K562 (cell line): ENCODE measurements at regions not wholly inside any gene's neighbourhood (a gene's known extent, or its start where the extent isn't known, plus 50 kb on each side); places are given as distances from the start of the nearest gene placed in this dataset.
A peak's percentile ranks its signal among the peaks of the same experiment; 100 is the strongest.

Experiments used
- ATAC-seq: fragments of 200-7000 bp; cut with Tn5 transposase; 3 replicates; pipeline ENCODE4 v1.9.1; 2020; ENCODE audit warnings: moderate library complexity
- BruUV-seq: library from RNA; stranded (reverse); fragments of 400-500 nt; replicated peaks from 2 replicates; lab custom pipeline; 2021; lab: Mats Ljungman, UMichigan
- CTCF ChIA-PET: fragments of 300-600 bp; formaldehyde crosslinking; extraction: SDS; loops from one replicate; lab custom pipeline; 2021; ENCODE audit warnings: low intra/inter-chr PET ratio; lab: Yijun Ruan, JAX
- POLR2A ChIA-PET: fragments of 300-600, 350-650 bp; sonication (Branson Sonifier 250); formaldehyde crosslinking; extraction: SDS; loops from one replicate; lab custom pipeline; 2021; ENCODE audit warnings: antibody characterized with exemption, inconsistent platforms; lab: Yijun Ruan, JAX
- DNase-seq, 4 experiments: peaks; one replicate each; pipeline versions ENCODE4 v3.0.0 to v3.0.0-alpha.2; 2011 to 2018; ENCODE audit warnings: low spot score in 3 of 4, mixed read lengths in 3 of 4; ENCODE audit errors: extremely low read depth in 1 of 4
- FAIRE-seq: peaks from 2 replicates; lab custom pipeline; 2011; peaks lifted over from hg19 to GRCh38; lab: Jason Lieb, UNC
- H2AFZ ChIP-seq: 2 replicates; pipeline ENCODE4 v1.6.0; 2011; ENCODE audit warnings: low read depth, low read length, control low read depth, inconsistent platforms
- H3K27ac ChIP-seq: fragments of 200-600 bp; 3 replicates; pipeline ENCODE4 v1.8.0; 2011; ENCODE audit warnings: low read depth, mild to moderate bottlenecking, control low read depth, inconsistent platforms, low read length, moderate library complexity, mixed read lengths; ENCODE audit errors: extremely low read depth
- H3K27me3 ChIP-seq, 2 experiments: fragments of 300-600 bp in 1 of 2; 2 replicates in 1 of 2; 3 replicates in 1 of 2; pipeline versions ENCODE4 v1.6.0 to v1.8.0; 2011; ENCODE audit warnings: inconsistent platforms in 2 of 2, low read length in 2 of 2, mild to moderate bottlenecking in 1 of 2, mixed read lengths in 1 of 2, moderate library complexity in 1 of 2; ENCODE audit not compliant: control insufficient read depth in 2 of 2, insufficient read depth in 2 of 2
- H3K36me3 ChIP-seq: fragments of 300-600 bp; 3 replicates; pipeline ENCODE4 v1.8.0; 2011; ENCODE audit warnings: mild to moderate bottlenecking, low read length, inconsistent platforms; ENCODE audit not compliant: control insufficient read depth, insufficient read depth
- H3K4me1 ChIP-seq, 2 experiments: fragments of 200-600 bp in 1 of 2; replicated peaks in 1 of 2; 2 replicates in 1 of 2; 3 replicates in 1 of 2; pipeline versions ENCODE4 v1.5.1 to v1.8.0; 2011; ENCODE audit warnings: inconsistent platforms in 2 of 2, low read length in 2 of 2, mild to moderate bottlenecking in 1 of 2, mixed read lengths in 1 of 2, moderate library complexity in 1 of 2; ENCODE audit not compliant: control insufficient read depth in 2 of 2, insufficient read depth in 2 of 2
- H3K4me2 ChIP-seq: 2 replicates; pipeline ENCODE4 v1.6.1; 2011; ENCODE audit warnings: low read length, control low read depth, inconsistent platforms, mixed read lengths; ENCODE audit not compliant: insufficient read depth
- H3K4me3 ChIP-seq: fragments of 200-600 bp; sonication (generic), shearing (Covaris generic); 2 replicates; pipeline ENCODE4 v1.5.1; 2016; ENCODE audit warnings: control low read depth, inconsistent platforms
- H3K79me2 ChIP-seq: fragments of 200-600 bp; 3 replicates; pipeline ENCODE4 v1.8.0; 2011; ENCODE audit warnings: low read length, inconsistent platforms; ENCODE audit not compliant: control insufficient read depth, insufficient read depth
- H3K9ac ChIP-seq, 2 experiments: 2 replicates each; pipeline versions ENCODE4 v1.6.0 to v1.6.1; 2011; ENCODE audit warnings: low read depth in 2 of 2, low read length in 2 of 2, control low read depth in 1 of 2, inconsistent platforms in 1 of 2, mild to moderate bottlenecking in 1 of 2, mixed read lengths in 1 of 2; ENCODE audit not compliant: insufficient read depth in 1 of 2
- H3K9me1 ChIP-seq: one replicate; pipeline ENCODE4 v1.6.0; 2011; ENCODE audit warnings: inconsistent platforms, mild to moderate bottlenecking, low read length, moderate library complexity; ENCODE audit not compliant: control insufficient read depth, insufficient read depth
- H3K9me3 ChIP-seq: replicated peaks from 2 replicates; pipeline ENCODE4 v1.5.1; 2011; ENCODE audit warnings: low read depth, low read length, inconsistent platforms; ENCODE audit not compliant: control insufficient read depth, insufficient read depth
- H4K20me1 ChIP-seq: replicated peaks from 2 replicates; pipeline ENCODE4 v1.6.1; 2011; ENCODE audit warnings: low read length, inconsistent platforms, mixed read lengths; ENCODE audit not compliant: control insufficient read depth, insufficient read depth
- ADNP ChIP-seq: fragments of 200-800 bp; sonication (Bioruptor generic); IDR thresholded peaks from 2 replicates; pipeline ENCODE4 v1.6.1; 2016; ENCODE audit warnings: missing genetic modification characterization, missing compliant biosample characterization
- CTCF ChIP-seq, 3 experiments: IDR thresholded peaks in 2 of 3; conservative IDR thresholded peaks in 1 of 3; 2 replicates each; pipeline ENCODE4 v1.5.1; 2011 to 2012; ENCODE audit warnings: low read length in 3 of 3, mild to moderate bottlenecking in 3 of 3, control low read depth in 2 of 3, improper control_type of control experiment in 1 of 3, inconsistent platforms in 1 of 3, low read depth in 1 of 3, mixed read lengths in 1 of 3, moderate library complexity in 1 of 3; ENCODE audit not compliant: insufficient read depth in 2 of 3
- ELF4 ChIP-seq: fragments of 450-650 bp; formaldehyde crosslinking; IDR thresholded peaks from 2 replicates; pipeline ENCODE4 v1.4.0; 2022; ENCODE audit warnings: missing genetic modification characterization
- MBD1 ChIP-seq: fragments of 250-450 bp; sonication (Bioruptor Pico); IDR thresholded peaks from 2 replicates; pipeline ENCODE4 v1.8.0; 2022; ENCODE audit warnings: inconsistent platforms
- RAD21 ChIP-seq, 2 experiments: fragments of 250-450 bp in 1 of 2; fragments of 450-650 bp in 1 of 2; sonication (Bioruptor Pico) in 1 of 2; formaldehyde crosslinking in 1 of 2; IDR thresholded peaks in 1 of 2; conservative IDR thresholded peaks in 1 of 2; 2 replicates each; pipeline versions ENCODE4 v1.4.0 to v1.8.0; 2020 to 2022; ENCODE audit warnings: mild to moderate bottlenecking in 2 of 2, moderate library complexity in 1 of 2
- ZBTB12 ChIP-seq: fragments of 250-450 bp; sonication (Bioruptor Pico); IDR thresholded peaks from 2 replicates; pipeline ENCODE4 v1.4.0; 2020
- ZNF445 ChIP-seq: fragments of 250-450 bp; sonication (Bioruptor Pico); IDR thresholded peaks from 2 replicates; pipeline ENCODE4 v1.4.0; 2020; ENCODE audit warnings: low read depth, mild to moderate bottlenecking, moderate library complexity
- ZSCAN32 ChIP-seq: fragments of 450-650 bp; formaldehyde crosslinking; IDR thresholded peaks from 2 replicates; pipeline ENCODE4 v1.4.0; 2020; ENCODE audit warnings: mild to moderate bottlenecking, moderate library complexity
- WGBS: fragments of 100-300 bp; shearing (Covaris generic); methylation state at CpG from one replicate; pipeline ENCODE4 v1.1.6; 2016; ENCODE audit warnings: low coverage, mixed read lengths; ENCODE audit not compliant: insufficient coverage; ENCODE audit errors: missing lambda C conversion rate; 5-methylcytosine and 5-hydroxymethylcytosine counted together
- in situ Hi-C: fragments of 300-500 bp; cut with MboI; formaldehyde crosslinking; loops from 4 replicates; pipeline ENCODE4 v1.15.0; 2018; ENCODE audit warnings: inconsistent platforms, mixed read lengths
- intact Hi-C: fragments of 100-400 bp; cut with micrococcal nuclease; formaldehyde crosslinking; loops from 2 replicates; pipeline ENCODE4 v1.14.2; 2022

- no peak for TF ChIP-seq ADNP
- TF ChIP-seq ZBTB12 (CRISPR knock-in tag), result no peak
- TF ChIP-seq ZNF445 (CRISPR knock-in tag), result no peak
- TF ChIP-seq ZSCAN32 (CRISPR knock-in tag), result no peak
- no peak for TF ChIP-seq ELF4 (CRISPR knock-in tag)
Measured at GRCh38 chr20:57060407-57061050, 205.9 kb downstream of the BMP7 start (continued).

GRCh38 chr20:57061051-57061900 lies 205.2 kb downstream of the BMP7 start:
- ChIA-PET CTCF (interaction anchor here (0.6 kb wide), 1 partner anchor 285 kb away, joined by 3 read pairs; no protein-coding TSS in a partner anchor), POLR2A (interaction anchor here (1.2 kb wide), 1 partner anchor 15 kb away, joined by 3 read pairs; no protein-coding TSS in a partner anchor)
- no peak overlapping the region for H3K4me3 ChIP-seq
- intact Hi-C loops (no loop called here), in situ Hi-C loops (no loop called here)
- no peak overlapping the region for H2AFZ ChIP-seq
- ATAC-seq (peak; percentile 71), DNase-seq (peak; percentile 17 to 31 (median 21)), FAIRE-seq (peak; percentile 49)
- H3K9ac ChIP-seq, result no peak overlapping the region
- no peaks in the 10 kb centered on the region for H3K9me1 ChIP-seq
- H3K4me1 ChIP-seq, result no peaks in the 10 kb centered on the region
- no peaks in the 10 kb centered on the region for H3K9me3 ChIP-seq
- H3K36me3 ChIP-seq, result no peaks in the 10 kb centered on the region
- TF ChIP-seq RAD21 (CRISPR knock-in tag; conservative IDR thresholded peaks at IDR 0.05 in 1 of 2, IDR thresholded peaks at IDR 0.05 in 1 of 2) (peak in 1 of 2 experiments; percentile 46; a peak in 2 of 4 replicates), MBD1 (no peak), CTCF (IDR thresholded peaks at IDR 0.05 in 2 of 3, conservative IDR thresholded peaks at IDR 0.05 in 1 of 3; ENCODE audit: insufficient read depth in 2 of 3, low read depth in 1 of 3, low read length in 3 of 3) (peak; percentile 44 to 58 (median 53); a peak in 5 of 6 replicates)
- TF ChIP-seq, all 486 proteins: peak for 2
- no peaks in the 10 kb centered on the region for H3K79me2 ChIP-seq
- H3K27ac ChIP-seq, result no peak overlapping the region
- H3K4me2 ChIP-seq, result no peak overlapping the region
- H4K20me1 ChIP-seq, result no peaks in the 10 kb centered on the region
- peaks cover 19 to 35% of the 10 kb centered on the region in 2 experiments; a peak in 4 of 5 replicates for H3K27me3 ChIP-seq
- 0% methylated on average over 14 of the region's 14 CpGs for WGBS
- BruUV-seq, result no TSS peak
